Mesodermal cell (in vitro differentiated cells): ENCODE measurements at regions not wholly inside any gene's neighbourhood (a gene's known extent, or its start where the extent isn't known, plus 50 kb on each side); places are given as distances from the start of the nearest gene placed in this dataset.
A peak's percentile ranks its signal among the peaks of the same experiment; 100 is the strongest.

ENCODE experiments used
- H3K27ac ChIP-seq: 2 replicates; pipeline ENCODE4 v1.7.0; 2013; ENCODE audit warnings: mild to moderate bottlenecking, low read depth, low read length, moderate library complexity; ENCODE audit not compliant: severe bottlenecking
- H3K36me3 ChIP-seq: 2 replicates; pipeline ENCODE4 v1.7.1; 2013; ENCODE audit warnings: mild to moderate bottlenecking, low read length, moderate library complexity; ENCODE audit not compliant: control insufficient read depth, insufficient read depth
- H3K4me1 ChIP-seq: one replicate; pipeline ENCODE4 v1.7.1; 2013; ENCODE audit warnings: mild to moderate bottlenecking, low read length; ENCODE audit not compliant: insufficient read depth, control insufficient read depth, poor library complexity, severe bottlenecking
- H3K4me3 ChIP-seq: 2 replicates; pipeline ENCODE4 v1.7.0; 2013; ENCODE audit warnings: low read length, control low read depth, mild to moderate bottlenecking; ENCODE audit not compliant: insufficient read depth, poor library complexity, severe bottlenecking; ENCODE audit errors: extremely low read depth
- H3K9me3 ChIP-seq: 2 replicates; pipeline ENCODE4 v1.7.1; 2013; ENCODE audit warnings: mild to moderate bottlenecking, low read length, moderate library complexity; ENCODE audit not compliant: control insufficient read depth
- WGBS, 2 experiments: methylation state at CpG; one replicate each; pipeline ENCODE4 v1.1.5; 2013; ENCODE audit warnings: missing lambda C conversion rate in 2 of 2; ENCODE audit not compliant: insufficient coverage in 2 of 2; 5-methylcytosine and 5-hydroxymethylcytosine counted together

- WGBS, 2 experiments: 96% methylated on average over 4 of the region's 5 CpGs; no CpG with 5 or more reads in 1 of the 2 experiments
These were observed 564.3 kb downstream of the USP25 start for GRCh38 chr21:16294128-16294527.

GRCh38 chr21:16302851-16303282 is 573.1 kb downstream of the USP25 start:
- Histone ChIP-seq H3K9me3 (no peaks in the 10 kb centered on the region), H3K4me1 (no peaks in the 10 kb centered on the region), H3K4me3 (no peak overlapping the region), H3K27ac (peak overlapping the region; percentile 55), H3K36me3 (no peaks in the 10 kb centered on the region)
- WGBS, 2 experiments: 86 to 90% methylated on average over 3 to 4 of the region's 4 CpGs

More at GRCh38 chr21:16294128-16294527, 564.3 kb downstream of the USP25 start:
- Histone ChIP-seq H3K4me1 (no peaks in the 10 kb centered on the region), H3K9me3 (no peaks in the 10 kb centered on the region), H3K27ac (no peak overlapping the region), H3K4me3 (no peak overlapping the region), H3K36me3 (no peaks in the 10 kb centered on the region)

GRCh38 chr21:16304174-16305095 is 574.7 kb downstream of the USP25 start:
- Histone ChIP-seq H3K4me3 (no peak overlapping the region), H3K9me3 (no peaks in the 10 kb centered on the region), H3K27ac (no peak overlapping the region), H3K4me1 (no peaks in the 10 kb centered on the region), H3K36me3 (no peaks in the 10 kb centered on the region)
- 95 to 100% methylated on average over 3 to 4 of the region's 6 CpGs for WGBS, 2 experiments

- Histone ChIP-seq H3K27ac (peak overlapping the region; percentile 70), H3K36me3 (no peaks in the 10 kb centered on the region), H3K4me1 (no peaks in the 10 kb centered on the region), H3K9me3 (no peaks in the 10 kb centered on the region), H3K4me3 (no peak overlapping the region)
- 54 to 58% methylated on average over 4 to 5 of the region's 6 CpGs for WGBS, 2 experiments
These were observed 575.9 kb downstream of the USP25 start for GRCh38 chr21:16305686-16306085.

GRCh38 chr21:16307256-16307655 is 577.5 kb downstream of the USP25 start:
- Histone ChIP-seq H3K27ac (no peak overlapping the region), H3K36me3 (no peaks in the 10 kb centered on the region), H3K9me3 (no peaks in the 10 kb centered on the region), H3K4me1 (no peaks in the 10 kb centered on the region), H3K4me3 (no peak overlapping the region)

GRCh38 chr21:16308269-16308668 is 578.5 kb downstream of the USP25 start:
- no peak overlapping the region for H3K4me3 ChIP-seq
- WGBS, 2 experiments: no CpG with 5 or more reads among the region's 1 CpG
- no peaks in the 10 kb centered on the region for H3K9me3 ChIP-seq
- no peaks in the 10 kb centered on the region for H3K4me1 ChIP-seq
- peak overlapping the region; percentile 43 for H3K27ac ChIP-seq
- H3K36me3 ChIP-seq: no peaks in the 10 kb centered on the region

- H3K27ac ChIP-seq: peak overlapping the region; percentile 51
- no peaks in the 10 kb centered on the region for H3K4me1 ChIP-seq
- no peak overlapping the region for H3K4me3 ChIP-seq
- WGBS, 2 experiments: 77 to 80% methylated on average over 9 to 12 of the region's 17 CpGs
- no peaks in the 10 kb centered on the region for H3K9me3 ChIP-seq
- H3K36me3 ChIP-seq: no peaks in the 10 kb centered on the region
These were observed 579.6 kb downstream of the USP25 start for GRCh38 chr21:16309250-16309971.

- no peaks in the 10 kb centered on the region for H3K9me3 ChIP-seq
- no peak overlapping the region for H3K4me3 ChIP-seq
- peak overlapping the region; percentile 32 for H3K27ac ChIP-seq
- no peaks in the 10 kb centered on the region for H3K36me3 ChIP-seq
- no peaks in the 10 kb centered on the region for H3K4me1 ChIP-seq
- WGBS, 2 experiments: 89 to 91% methylated on average over 3 of the region's 9 CpGs
These were observed 580.4 kb downstream of the USP25 start for GRCh38 chr21:16310176-16310575.

GRCh38 chr21:16311229-16311628 is 581.4 kb downstream of the USP25 start:
- Histone ChIP-seq H3K27ac (no peak overlapping the region), H3K4me3 (no peak overlapping the region), H3K36me3 (no peaks in the 10 kb centered on the region), H3K9me3 (no peaks in the 10 kb centered on the region), H3K4me1 (no peaks in the 10 kb centered on the region)
- 88% methylated on average over 2 of the region's 3 CpGs; no CpG with 5 or more reads in 1 of the 2 experiments for WGBS, 2 experiments

- Histone ChIP-seq H3K4me1 (no peaks in the 10 kb centered on the region), H3K9me3 (no peaks in the 10 kb centered on the region), H3K27ac (no peak overlapping the region), H3K4me3 (no peak overlapping the region), H3K36me3 (no peaks in the 10 kb centered on the region)
These were observed 582.5 kb downstream of the USP25 start for GRCh38 chr21:16312321-16312720.

GRCh38 chr21:16315223-16315622 is 585.4 kb downstream of the USP25 start:
- Histone ChIP-seq H3K9me3 (no peaks in the 10 kb centered on the region), H3K27ac (no peak overlapping the region), H3K4me3 (no peak overlapping the region), H3K4me1 (no peaks in the 10 kb centered on the region), H3K36me3 (no peaks in the 10 kb centered on the region)
- WGBS, 2 experiments: 100% methylated on average over 1 of the region's 1 CpG; no CpG with 5 or more reads in 1 of the 2 experiments
